GM19023 (cell line): ENCODE measurements at regions not wholly inside any gene's neighbourhood (a gene's known extent, or its start where the extent isn't known, plus 50 kb on each side); places are given as distances from the start of the nearest gene placed in this dataset.
"Not testable (repeated sequence)": the region's sequence is repeated elsewhere in the genome, so short reads cannot be mapped to it uniquely, and the experiment has no call there.

ENCODE experiments used
- ATAC-seq: cut with Tn5 transposase; IDR thresholded peaks from one replicate; pipeline ENCODE4 v1.9.1; 2021; ENCODE audit warnings: mild to moderate bottlenecking, moderate library complexity; ENCODE audit not compliant: unreplicated experiment

- ATAC-seq = no peak
Observed at GRCh38 chr1:201636510-201636971, 97.6 kb downstream of the NAV1 start.

- no peak for ATAC-seq
Observed at GRCh38 chr1:201637282-201638079, 98.6 kb downstream of the NAV1 start.

DNA sequence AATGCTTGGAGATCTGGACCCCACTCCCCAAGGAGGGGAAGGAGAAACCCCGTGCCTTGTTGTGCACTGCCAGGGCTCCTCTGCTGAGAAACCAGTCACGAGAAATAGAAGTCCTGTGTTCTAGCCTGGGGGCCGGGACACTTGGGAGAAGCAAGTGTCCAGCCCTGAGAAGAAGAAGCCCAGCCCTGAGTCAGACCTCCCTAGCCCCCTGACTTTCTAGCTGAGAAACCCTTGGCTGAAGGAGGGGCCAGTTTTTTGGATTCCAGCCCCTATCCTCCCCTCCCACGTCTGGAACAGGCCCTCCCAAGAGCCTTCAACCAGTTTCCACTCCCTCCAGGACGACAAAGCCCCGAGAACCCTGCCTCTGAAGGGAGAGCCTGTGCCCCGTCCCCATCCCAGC lies 100.5 kb downstream of the NAV1 start:
- no peak for ATAC-seq

DNA sequence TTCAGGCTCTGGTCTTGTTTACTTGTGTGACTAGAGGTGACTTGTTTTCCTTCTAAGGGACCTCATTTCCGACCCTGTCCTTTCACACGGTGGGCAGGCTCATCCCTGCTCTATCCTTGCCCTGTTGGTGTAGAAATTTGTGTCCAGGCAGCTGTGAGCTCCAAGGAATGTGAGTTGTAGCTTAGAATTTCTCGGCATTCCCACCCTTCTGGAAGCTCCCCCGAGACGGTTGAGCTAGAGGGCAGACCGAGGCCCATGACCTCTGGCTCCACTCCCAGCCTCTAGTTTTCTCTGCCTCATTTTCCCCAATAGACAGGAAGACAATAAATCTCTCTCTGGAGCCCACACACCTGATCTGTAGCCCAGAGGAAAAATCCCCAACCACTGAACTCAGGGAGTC lies 100.9 kb downstream of the NAV1 start:
- no peak for ATAC-seq

GRCh38 chr1:201640624-201641023 lies 101.7 kb downstream of the NAV1 start:
- no peak for ATAC-seq

GRCh38 chr1:201641524-201642253 lies 102.8 kb downstream of the NAV1 start:
- ATAC-seq = no peak

GRCh38 chr1:201643835-201644104 lies 104.8 kb downstream of the NAV1 start:
- no peak for ATAC-seq

DNA sequence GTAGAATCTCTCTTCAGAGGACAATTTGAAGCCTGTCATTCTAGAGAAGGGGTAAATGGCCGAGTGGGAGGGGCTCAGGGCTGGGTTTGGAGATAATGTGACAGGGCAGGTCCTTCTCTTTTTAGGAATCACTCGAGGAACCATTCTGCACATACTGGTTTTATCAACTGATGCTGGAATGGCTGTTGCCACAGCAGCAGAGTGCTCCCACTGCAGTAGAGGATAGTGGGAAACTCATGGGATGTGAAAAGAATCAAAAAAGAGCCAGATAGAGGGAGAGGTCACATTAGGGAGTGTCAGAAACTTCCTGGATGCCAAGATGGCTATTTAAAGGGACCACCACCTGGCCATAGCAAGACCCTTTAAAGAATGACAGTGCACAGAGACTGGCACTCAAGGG lies 105.3 kb downstream of the NAV1 start:
- no peak for ATAC-seq

DNA sequence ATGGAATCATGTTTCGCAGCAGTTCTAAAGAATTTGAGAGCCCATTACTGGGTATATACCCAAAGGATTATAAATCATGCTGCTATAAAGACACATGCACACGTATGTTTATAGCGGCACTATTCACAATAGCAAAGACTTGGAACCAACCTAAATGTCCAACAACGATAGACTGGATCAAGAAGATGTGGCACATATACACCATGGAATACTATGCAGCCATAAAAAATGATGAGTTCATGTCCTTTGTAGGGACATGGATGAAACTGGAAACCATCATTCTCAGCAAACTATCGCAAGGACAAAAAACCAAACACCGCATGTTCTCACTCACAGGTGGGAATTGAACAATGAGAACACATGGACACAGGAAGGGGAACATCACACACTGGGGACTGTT lies 106.1 kb downstream of the NAV1 start:
- not testable (repeated sequence) for ATAC-seq

GRCh38 chr1:201645956-201646355 lies 107.0 kb downstream of the NAV1 start:
- no peak for ATAC-seq

DNA sequence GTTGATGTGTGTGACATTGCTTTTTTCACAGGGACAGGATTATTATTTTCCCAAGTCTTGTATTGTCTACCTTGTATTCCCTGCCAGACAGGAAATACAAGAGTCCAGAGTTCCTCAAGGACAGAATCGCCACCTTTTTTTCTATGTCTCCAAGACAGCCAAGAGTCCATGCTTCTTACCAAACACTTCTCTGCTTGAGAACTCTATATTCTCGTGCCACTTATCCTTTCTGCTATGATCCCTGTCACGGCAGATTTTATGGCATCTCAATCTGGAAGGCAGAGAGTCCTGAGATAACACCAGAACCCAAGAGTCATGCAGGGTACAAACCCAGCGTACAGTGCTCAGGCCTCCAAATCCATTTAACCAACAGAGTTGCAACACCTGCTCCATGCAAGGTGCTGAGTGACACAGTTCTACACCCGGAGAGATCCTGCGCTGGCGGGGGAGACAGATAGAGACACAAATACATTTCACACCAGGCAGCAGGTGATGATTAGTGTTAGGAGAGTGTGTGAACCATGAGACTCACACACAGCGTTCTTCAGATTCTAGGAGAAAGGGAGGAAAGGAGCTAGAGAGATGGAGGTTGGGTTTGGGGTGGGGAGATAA lies 107.6 kb downstream of the NAV1 start:
- no peak for ATAC-seq

DNA sequence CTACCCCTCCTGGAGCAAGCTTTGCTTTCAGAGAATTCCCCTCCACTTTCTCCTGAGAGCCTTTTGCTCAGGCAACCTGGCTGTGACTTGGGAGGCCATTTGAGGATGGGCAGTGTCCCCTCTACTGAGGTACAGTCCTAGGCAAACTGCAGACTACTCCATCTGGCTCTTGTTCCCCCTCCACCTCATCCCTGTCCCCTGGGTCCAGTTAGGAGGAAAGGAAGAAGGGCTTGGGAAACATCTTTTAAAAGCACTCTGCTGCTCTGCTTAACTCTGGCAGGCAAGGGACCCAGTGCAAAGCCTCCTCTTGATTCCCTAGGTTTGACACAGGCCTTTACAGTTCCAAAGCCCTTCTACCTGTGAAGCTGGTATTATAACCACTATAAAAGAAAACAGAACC lies 108.2 kb downstream of the NAV1 start:
- ATAC-seq = no peak

DNA sequence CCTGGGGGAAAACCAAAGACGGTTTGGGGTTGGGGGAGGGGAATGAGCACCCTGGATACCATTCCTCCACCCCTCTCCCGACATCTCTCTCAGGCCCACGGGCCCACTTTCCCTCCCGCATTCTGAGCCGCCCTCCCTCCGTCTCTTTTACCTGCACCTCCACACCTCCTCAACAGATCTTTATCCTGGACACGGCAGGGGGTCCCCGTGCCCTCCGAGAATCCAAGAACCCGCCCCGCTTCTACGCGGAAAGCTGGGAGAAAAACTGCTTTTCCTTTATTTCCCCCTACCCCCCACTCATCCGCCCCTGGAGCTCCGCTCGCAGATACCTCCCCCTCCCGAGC lies 108.8 kb downstream of the NAV1 start:
- ATAC-seq = no peak

DNA sequence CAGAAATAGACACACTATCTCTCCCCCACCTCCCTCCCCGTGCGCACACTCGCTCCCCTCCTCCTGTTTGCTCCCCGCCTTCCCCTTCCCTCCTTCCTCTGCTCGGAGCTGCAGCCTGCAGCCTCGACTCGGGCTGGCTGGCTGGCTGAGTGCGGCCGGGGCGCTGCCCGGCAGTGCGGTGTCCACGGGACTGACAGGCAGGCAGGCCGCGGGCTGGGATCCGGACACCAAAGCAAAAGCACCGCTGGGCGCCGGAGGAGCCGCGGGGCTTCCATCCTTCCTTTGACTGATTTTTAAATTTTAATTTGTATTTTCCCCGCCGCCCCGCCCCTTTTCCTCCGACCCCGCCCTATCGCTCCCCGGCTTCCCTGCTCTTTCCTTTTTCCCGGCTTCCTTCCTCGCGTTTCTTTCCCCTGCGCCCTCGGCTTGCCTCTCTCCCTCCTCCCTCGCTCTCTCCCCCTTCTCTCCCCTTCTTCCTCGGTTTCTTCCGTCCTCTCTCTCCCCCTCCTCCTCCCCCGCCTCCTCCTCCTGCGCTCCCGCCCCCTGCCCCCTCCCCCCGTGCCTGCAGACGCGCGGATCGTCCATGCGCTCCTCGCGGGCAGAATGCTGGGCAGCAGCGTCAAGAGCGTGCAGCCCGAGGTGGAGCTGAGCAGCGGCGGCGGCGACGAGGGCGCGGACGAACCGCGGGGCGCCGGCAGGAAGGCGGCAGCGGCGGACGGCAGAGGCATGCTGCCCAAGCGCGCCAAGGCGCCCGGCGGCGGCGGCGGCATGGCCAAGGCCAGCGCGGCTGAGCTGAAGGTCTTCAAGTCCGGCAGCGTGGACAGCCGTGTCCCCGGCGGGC lies 109.4 kb downstream of the NAV1 start:
- no peak for ATAC-seq

DNA sequence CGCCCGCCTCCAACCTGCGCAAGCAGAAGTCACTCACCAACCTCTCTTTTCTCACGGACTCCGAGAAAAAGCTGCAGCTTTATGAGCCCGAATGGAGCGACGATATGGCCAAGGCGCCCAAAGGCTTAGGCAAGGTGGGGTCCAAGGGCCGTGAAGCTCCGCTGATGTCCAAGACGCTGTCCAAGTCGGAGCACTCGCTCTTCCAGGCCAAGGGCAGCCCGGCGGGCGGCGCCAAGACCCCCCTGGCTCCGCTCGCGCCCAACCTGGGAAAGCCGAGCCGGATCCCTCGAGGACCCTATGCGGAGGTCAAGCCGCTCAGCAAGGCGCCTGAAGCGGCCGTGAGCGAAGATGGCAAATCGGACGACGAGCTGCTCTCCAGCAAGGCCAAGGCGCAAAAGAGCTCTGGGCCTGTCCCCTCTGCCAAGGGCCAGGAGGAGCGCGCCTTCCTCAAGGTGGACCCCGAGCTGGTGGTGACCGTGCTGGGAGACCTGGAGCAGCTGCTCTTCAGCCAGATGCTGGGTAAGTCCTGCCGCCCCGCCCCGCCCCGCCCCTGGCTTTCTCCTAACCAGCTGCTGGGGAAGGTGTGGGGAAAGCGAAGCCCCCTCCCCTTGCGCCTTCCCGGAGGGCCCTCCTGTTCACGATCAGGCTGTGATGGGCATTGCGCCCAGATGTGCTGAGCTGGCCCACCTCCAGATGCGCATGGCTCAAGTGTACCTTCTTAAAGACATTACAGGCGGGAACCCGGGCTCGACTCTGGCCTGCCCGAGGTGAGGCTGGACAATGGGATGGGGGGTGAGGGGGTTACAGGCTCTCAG lies 110.2 kb downstream of the NAV1 start:
- ATAC-seq = no peak

GRCh38 chr1:201649761-201650622 lies 111.1 kb downstream of the NAV1 start:
- no peak for ATAC-seq

GRCh38 chr1:201650623-201650933 lies 111.7 kb downstream of the NAV1 start:
- no peak for ATAC-seq

DNA sequence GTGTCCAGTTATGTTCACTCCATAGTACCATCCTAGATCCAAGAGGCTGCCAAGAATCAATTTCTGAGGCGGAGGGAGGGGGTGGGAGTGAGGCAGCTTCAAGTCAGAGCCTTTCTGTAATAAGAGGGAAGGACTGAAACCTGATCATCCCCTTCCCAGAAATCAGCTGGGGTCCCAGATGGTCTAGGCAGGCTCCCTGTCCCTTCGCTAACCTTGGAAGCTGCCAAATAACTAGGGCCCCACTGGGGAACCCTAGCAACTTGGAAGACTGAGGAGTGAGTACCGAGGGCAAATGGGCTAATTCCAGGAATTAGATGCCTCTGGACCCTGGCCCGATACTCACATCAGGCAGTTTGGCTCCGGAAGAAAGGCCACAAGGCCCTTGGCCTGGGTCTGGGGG lies 113.3 kb downstream of the NAV1 start:
- ATAC-seq = no peak

DNA sequence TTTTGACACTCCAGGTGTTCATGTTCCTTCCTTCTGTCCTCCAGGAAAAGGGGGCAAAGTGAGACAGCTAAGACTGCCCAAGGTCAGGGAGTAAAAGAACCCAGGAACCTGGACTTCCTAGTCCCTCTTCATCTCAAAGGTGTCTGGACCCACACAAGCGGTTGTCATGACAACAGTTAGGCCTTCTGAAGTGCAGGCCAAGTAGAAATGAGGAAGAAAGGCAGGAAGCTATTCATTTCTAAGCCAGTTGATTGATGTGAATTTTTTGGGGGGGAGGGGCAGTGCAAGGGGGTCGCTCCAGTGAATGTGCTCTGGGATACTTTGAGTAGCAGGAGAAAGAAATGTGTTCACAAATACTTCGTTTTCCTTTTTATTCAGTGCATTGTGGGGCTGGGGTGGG lies 114.3 kb downstream of the NAV1 start:
- no peak for ATAC-seq

DNA sequence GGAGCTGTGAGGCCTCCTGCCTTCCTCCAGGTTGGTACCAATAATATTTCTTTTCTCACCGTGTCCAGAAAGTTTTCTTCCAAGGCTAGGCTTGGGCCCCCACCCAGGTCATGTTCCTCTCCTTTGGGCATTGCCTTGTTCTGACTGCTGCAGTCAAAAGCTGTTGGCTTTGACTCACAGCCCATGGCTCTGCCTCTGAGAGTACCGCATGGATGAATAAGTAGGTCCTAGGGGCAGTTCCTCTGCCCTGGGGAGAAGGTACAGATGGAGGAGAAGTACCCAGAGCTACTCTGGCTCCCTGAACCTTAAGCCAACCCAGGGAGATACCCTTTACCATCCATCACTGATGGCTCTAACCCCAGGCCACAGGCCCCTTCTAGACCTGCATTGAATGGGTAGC lies 115.0 kb downstream of the NAV1 start:
- ATAC-seq = no peak
